OCI-LY7 (cell line): ENCODE measurements at regions not wholly inside any gene's neighbourhood (a gene's known extent, or its start where the extent isn't known, plus 50 kb on each side); places are given as distances from the start of the nearest gene placed in this dataset.
"Not testable (repeated sequence)": the region's sequence is repeated elsewhere in the genome, so short reads cannot be mapped to it uniquely, and the experiment has no call there.

ENCODE experiments used
- BruUV-seq: library from RNA; stranded (reverse); fragments of 400-500 nt; replicated peaks from 2 replicates; lab custom pipeline; 2021; lab: Mats Ljungman, UMichigan
- CTCF ChIA-PET: fragments of 300-600 bp; sonication (Branson Sonifier 250); formaldehyde crosslinking; loops from one replicate; lab custom pipeline; 2022; ENCODE audit warnings: antibody characterized with exemption; ENCODE audit not compliant: unreplicated experiment; lab: Charles Lee
- POLR2A ChIA-PET: fragments of 300-600 bp; sonication (Branson Sonifier 250); formaldehyde crosslinking; loops from one replicate; lab custom pipeline; 2022; ENCODE audit warnings: antibody characterized with exemption; lab: Charles Lee
- DNase-seq: peaks from one replicate; pipeline ENCODE4 v3.0.0-alpha.2; 2015; ENCODE audit warnings: low spot score
- H2AFZ ChIP-seq: fragments of 200-600 bp; sonication (generic), shearing (Covaris generic); 2 replicates; pipeline ENCODE4 v1.6.1; 2014; ENCODE audit warnings: mild to moderate bottlenecking, antibody characterized with exemption, low read length, moderate library complexity
- H3K27ac ChIP-seq: fragments of 200-600 bp; sonication (generic); 2 replicates; pipeline ENCODE4 v1.5.1; 2014; ENCODE audit warnings: mixed run types, low read depth, mild to moderate bottlenecking, moderate library complexity, low read length, inconsistent platforms; ENCODE audit not compliant: poor library complexity, severe bottlenecking
- H3K36me3 ChIP-seq: fragments of 200-600 bp; sonication (generic); 2 replicates; pipeline ENCODE4 v1.6.1; 2014; ENCODE audit warnings: mild to moderate bottlenecking, antibody characterized with exemption, low read length, moderate library complexity, mixed read lengths; ENCODE audit not compliant: insufficient read depth
- H3K4me1 ChIP-seq: fragments of 200-600 bp; sonication (generic); 2 replicates; pipeline ENCODE4 v1.5.1; 2014; ENCODE audit warnings: mild to moderate bottlenecking, low read length; ENCODE audit not compliant: insufficient read depth, poor library complexity, severe bottlenecking
- H3K4me2 ChIP-seq: fragments of 200-600 bp; sonication (generic); 2 replicates; pipeline ENCODE4 v1.6.1; 2014; ENCODE audit warnings: mild to moderate bottlenecking, low read length
- H3K4me3 ChIP-seq: fragments of 200-600 bp; sonication (generic); 2 replicates; pipeline ENCODE4 v1.5.1; 2014; ENCODE audit warnings: mild to moderate bottlenecking, low read depth, low read length; ENCODE audit not compliant: poor library complexity, severe bottlenecking
- H3K79me2 ChIP-seq: fragments of 200-600 bp; sonication (generic); 2 replicates; pipeline ENCODE4 v1.6.1; 2016; ENCODE audit warnings: low read depth, mild to moderate bottlenecking, low read length, moderate library complexity, mixed read lengths; ENCODE audit not compliant: insufficient read depth
- H3K9me2 ChIP-seq: fragments of 200-600 bp; sonication (generic); 2 replicates; pipeline ENCODE4 v1.6.1; 2016; ENCODE audit warnings: mild to moderate bottlenecking, low read length, mixed read lengths; ENCODE audit not compliant: insufficient read depth
- H3K9me3 ChIP-seq: fragments of 200-600 bp; sonication (generic); 2 replicates; pipeline ENCODE4 v1.6.1; 2014; ENCODE audit warnings: mild to moderate bottlenecking, mixed run types, low read length, mixed read lengths
- H4K20me1 ChIP-seq: fragments of 200-600 bp; sonication (generic); 2 replicates; pipeline ENCODE4 v1.6.1; 2014; ENCODE audit warnings: mild to moderate bottlenecking, antibody characterized with exemption, low read length, moderate library complexity, mixed read lengths; ENCODE audit not compliant: insufficient read depth
- EZH2phosphoT487 ChIP-seq: fragments of 200-600 bp; sonication (generic); IDR thresholded peaks from 2 replicates; pipeline ENCODE4 v1.6.1; 2018; ENCODE audit warnings: low read depth, borderline replicate concordance, mild to moderate bottlenecking, mixed run types, antibody characterized with exemption, low read length, moderate library complexity, mixed read lengths
- intact Hi-C: fragments of 100-400 bp; cut with micrococcal nuclease; formaldehyde crosslinking; loops from one replicate; pipeline ENCODE4 v1.10.0; 2022; ENCODE audit not compliant: unreplicated experiment
- TF ChIP-seq, protein P1 (sequence below): fragments of 200-600 bp; sonication (generic); conservative IDR thresholded peaks from 2 replicates; pipeline ENCODE4 v1.5.1; 2014; ENCODE audit warnings: mild to moderate bottlenecking, antibody characterized with exemption, low read length, moderate library complexity, mixed read lengths

DNA sequence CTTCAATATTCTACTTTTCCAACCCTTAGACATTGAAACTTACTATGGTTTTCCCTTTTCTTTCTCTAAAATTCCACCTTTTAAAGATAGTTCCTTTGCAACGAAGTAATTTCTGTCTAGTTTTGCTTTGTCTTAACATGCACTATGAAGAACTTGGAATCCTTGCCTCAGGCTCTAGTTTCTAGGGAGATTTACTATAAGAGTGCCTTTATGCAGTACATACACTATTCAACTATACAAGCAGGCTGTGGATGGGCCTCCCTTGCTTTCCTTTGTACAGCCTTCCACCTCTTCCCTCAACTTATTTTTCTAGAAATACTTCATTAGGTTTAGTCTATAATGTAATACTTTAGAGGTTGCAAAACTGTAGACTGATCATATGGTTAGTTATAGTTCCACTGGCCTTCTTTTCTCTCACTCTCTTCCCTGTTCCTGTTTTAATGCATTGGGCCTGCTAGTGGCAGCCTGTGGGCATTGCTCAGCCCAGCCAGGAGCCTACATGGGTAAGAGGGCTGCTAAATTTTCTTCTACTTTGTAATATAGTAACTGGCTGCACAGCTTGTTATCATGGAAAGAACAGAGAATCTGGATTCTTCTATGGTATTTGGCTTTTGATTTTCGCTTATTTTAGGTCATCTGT, 100.2 kb downstream of the C11orf87 start:
- Histone ChIP-seq H3K27ac (no peak overlapping the region), H3K4me1 (no peaks in the 10 kb centered on the region), H3K9me2 (no peaks in the 10 kb centered on the region), H3K36me3 (no peaks in the 10 kb centered on the region), H3K9me3 (no peaks in the 10 kb centered on the region), H2AFZ (no peak overlapping the region), H3K79me2 (no peaks in the 10 kb centered on the region), H4K20me1 (no peaks in the 10 kb centered on the region), H3K4me2 (no peak overlapping the region), H3K4me3 (no peak overlapping the region)
- no TSS peak for BruUV-seq
- CTCF ChIA-PET: no interaction called here
- no peak for DNase-seq
- POLR2A ChIA-PET: no interaction called here
- no peak for TF ChIP-seq EZH2phosphoT487
- TF ChIP-seq, protein P1, sequence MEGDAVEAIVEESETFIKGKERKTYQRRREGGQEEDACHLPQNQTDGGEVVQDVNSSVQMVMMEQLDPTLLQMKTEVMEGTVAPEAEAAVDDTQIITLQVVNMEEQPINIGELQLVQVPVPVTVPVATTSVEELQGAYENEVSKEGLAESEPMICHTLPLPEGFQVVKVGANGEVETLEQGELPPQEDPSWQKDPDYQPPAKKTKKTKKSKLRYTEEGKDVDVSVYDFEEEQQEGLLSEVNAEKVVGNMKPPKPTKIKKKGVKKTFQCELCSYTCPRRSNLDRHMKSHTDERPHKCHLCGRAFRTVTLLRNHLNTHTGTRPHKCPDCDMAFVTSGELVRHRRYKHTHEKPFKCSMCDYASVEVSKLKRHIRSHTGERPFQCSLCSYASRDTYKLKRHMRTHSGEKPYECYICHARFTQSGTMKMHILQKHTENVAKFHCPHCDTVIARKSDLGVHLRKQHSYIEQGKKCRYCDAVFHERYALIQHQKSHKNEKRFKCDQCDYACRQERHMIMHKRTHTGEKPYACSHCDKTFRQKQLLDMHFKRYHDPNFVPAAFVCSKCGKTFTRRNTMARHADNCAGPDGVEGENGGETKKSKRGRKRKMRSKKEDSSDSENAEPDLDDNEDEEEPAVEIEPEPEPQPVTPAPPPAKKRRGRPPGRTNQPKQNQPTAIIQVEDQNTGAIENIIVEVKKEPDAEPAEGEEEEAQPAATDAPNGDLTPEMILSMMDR: no peak
- intact Hi-C loops: no loop called here

DNA sequence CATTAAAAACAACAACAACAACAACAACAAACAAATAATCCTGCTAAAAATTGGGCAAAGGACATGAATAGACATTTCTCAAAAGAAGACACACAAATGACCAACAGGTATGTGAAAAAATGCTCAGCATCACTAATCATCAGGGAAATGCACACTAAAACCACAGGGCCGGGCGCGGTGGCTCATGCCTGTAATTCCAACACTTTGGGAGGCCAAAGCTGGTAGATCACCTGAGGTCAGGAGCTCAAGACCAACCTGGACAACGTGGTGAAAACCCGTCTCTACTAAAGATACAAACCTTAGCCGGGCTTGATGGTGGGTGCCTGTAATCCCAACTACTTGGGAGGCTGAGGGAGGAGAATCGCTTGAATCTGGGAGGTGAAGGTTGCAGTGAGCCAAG, 103.6 kb downstream of the C11orf87 start:
- POLR2A ChIA-PET, DNase-seq, BruUV-seq, H4K20me1 ChIP-seq, H3K9me3 ChIP-seq, H3K9me2 ChIP-seq, H3K27ac ChIP-seq, CTCF ChIA-PET, intact Hi-C loops, H3K36me3 ChIP-seq, H3K4me3 ChIP-seq, H3K4me1 ChIP-seq, H3K4me2 ChIP-seq, H3K79me2 ChIP-seq, H2AFZ ChIP-seq: not testable (repeated sequence)

DNA sequence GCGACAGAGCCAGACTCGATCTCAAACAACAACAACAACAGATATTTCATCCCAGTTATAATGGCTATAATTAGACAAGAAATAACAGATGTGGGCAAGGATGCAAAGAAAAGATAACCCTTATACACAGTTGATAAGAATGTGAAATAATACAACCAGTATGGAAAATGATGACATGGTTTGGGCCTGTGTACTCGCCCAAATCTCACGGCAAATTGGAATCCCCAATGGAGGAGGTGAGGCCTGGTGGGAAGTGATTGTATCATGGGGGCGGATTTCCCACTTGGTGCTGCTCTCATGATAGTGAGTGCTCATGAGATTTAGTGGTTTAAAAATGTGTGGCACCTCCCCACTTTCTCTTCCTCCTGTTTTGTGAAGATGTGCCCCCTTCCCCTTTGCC, 104.1 kb downstream of the C11orf87 start:
- no peaks in the 10 kb centered on the region for H3K79me2 ChIP-seq
- BruUV-seq: no TSS peak
- DNase-seq: no peak
- no peak overlapping the region for H2AFZ ChIP-seq
- H3K27ac ChIP-seq: no peak overlapping the region
- no peaks in the 10 kb centered on the region for H3K9me2 ChIP-seq
- H3K4me3 ChIP-seq: no peak overlapping the region
- CTCF ChIA-PET: no interaction called here
- POLR2A ChIA-PET: no interaction called here
- intact Hi-C loops: no loop called here
- no peaks in the 10 kb centered on the region for H3K9me3 ChIP-seq
- TF ChIP-seq, protein P1: no peak
- no peak for TF ChIP-seq EZH2phosphoT487
- H3K4me2 ChIP-seq: no peak overlapping the region
- no peaks in the 10 kb centered on the region for H4K20me1 ChIP-seq
- no peaks in the 10 kb centered on the region for H3K36me3 ChIP-seq
- H3K4me1 ChIP-seq: no peaks in the 10 kb centered on the region
